Psoas muscle (tissue), 7 donors: ENCODE measurements at regions not wholly inside any gene's neighbourhood (a gene's known extent, or its start where the extent isn't known, plus 50 kb on each side); places are given as distances from the start of the nearest gene placed in this dataset.
"Not testable (repeated sequence)": the region's sequence is repeated elsewhere in the genome, so short reads cannot be mapped to it uniquely, and the experiment has no call there.

Source experiments
- ATAC-seq, 4 donors: fragments of 200-7000 bp; cut with Tn5 transposase; one replicate each; pipeline ENCODE4 v1.9.1; 2020; ENCODE audit warnings: moderate library complexity in 3 of 4, mild to moderate bottlenecking in 2 of 4
- DNase-seq, 2 donors: peaks; one replicate each; pipeline ENCODE4 v3.0.0-alpha.2; 2020
- H3K27ac ChIP-seq: fragments of 200-600 bp; one replicate; pipeline ENCODE4 v1.8.0; 2022
- H3K27me3 ChIP-seq, 3 donors: fragments of 200-600 bp in 1 of 3; one replicate each; pipeline versions ENCODE4 v1.6.1 to v1.8.0; 2013 to 2022; ENCODE audit warnings: low read length in 2 of 3, mild to moderate bottlenecking in 2 of 3, moderate library complexity in 1 of 3; ENCODE audit not compliant: insufficient read depth in 3 of 3
- H3K36me3 ChIP-seq, 2 donors: fragments of 200-600 bp in 1 of 2; one replicate each; pipeline versions ENCODE4 v1.6.1 to v1.8.0; 2013 to 2022; ENCODE audit warnings: low read depth in 1 of 2, mild to moderate bottlenecking in 1 of 2, moderate library complexity in 1 of 2; ENCODE audit not compliant: insufficient read depth in 1 of 2
- H3K4me1 ChIP-seq: fragments of 200-600 bp; one replicate; pipeline ENCODE4 v1.8.0; 2022
- H3K4me3 ChIP-seq: fragments of 200-600 bp; one replicate; pipeline ENCODE4 v1.8.0; 2022; ENCODE audit warnings: mild to moderate bottlenecking
- H3K9me3 ChIP-seq: fragments of 200-600 bp; one replicate; pipeline ENCODE4 v1.8.0; 2022
- WGBS, 3 donors: extraction: QIAGEN DNeasy Blood & Tissue Kit; methylation state at CpG; one replicate each; pipeline versions ENCODE4 v1.1.6 to v1.1.7; 2013; 5-methylcytosine and 5-hydroxymethylcytosine counted together
- intact Hi-C, 2 donors: fragments of 100-400 bp; cut with DNase I; formaldehyde crosslinking; loops; one replicate each; pipeline versions ENCODE4 v1.11.0 to v1.14.2; 2022
- TF ChIP-seq, protein P1 (sequence below): fragments of 200-600 bp; IDR thresholded peaks from one replicate; pipeline ENCODE4 v1.8.0; 2022; ENCODE audit warnings: antibody characterized with exemption
- donor health status: healthy with polysubstance abuse.
- donor health status: DM: no; HTN: no; CAD: no; lungs with moderate emphysema.
- donor health status: Bipolar disorder and iron deficiency.
- donor health status: healthy.
- donor health status: DM: yes; HTN: yes; CAD: no.
- donor health status: DM: no; HTN: no; CAD: no.
- donor health status: DM: yes; HTN: yes; CAD: no.

DNA sequence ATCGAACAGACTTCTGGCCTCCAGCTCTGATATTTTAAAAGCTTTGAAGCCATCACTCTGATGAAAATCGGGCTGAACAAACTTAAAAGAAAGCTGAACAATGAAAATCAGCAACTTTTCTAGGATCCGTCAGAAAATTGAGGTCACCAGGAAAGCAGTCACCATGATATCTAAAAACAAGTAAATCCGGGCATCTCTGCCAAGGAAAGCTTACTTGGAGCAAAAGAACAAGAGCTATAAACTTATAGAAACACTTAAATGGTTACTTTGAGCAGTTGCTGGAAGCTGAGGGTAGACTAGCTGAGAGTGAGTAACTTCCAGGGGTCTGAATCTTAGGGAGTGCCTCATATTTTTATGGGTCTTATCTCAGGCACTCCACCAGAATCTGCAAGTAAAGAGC is 1043.0 kb upstream of the CDH18 start:
- ATAC-seq: no peak
- Histone ChIP-seq H3K36me3 (no peaks in the 10 kb centered on the region), H3K9me3 (no peaks in the 10 kb centered on the region), H3K4me3 (no peak overlapping the region), H3K4me1 (no peaks in the 10 kb centered on the region), H3K27ac (no peak overlapping the region), H3K27me3 (no peaks in the 10 kb centered on the region)
- intact Hi-C loops: no loop called here
- DNase-seq: no peak
- WGBS, 3 donors: 68 to 76% (median 69%) methylated on average over 4 of the region's 4 CpGs
- TF ChIP-seq, protein P1, sequence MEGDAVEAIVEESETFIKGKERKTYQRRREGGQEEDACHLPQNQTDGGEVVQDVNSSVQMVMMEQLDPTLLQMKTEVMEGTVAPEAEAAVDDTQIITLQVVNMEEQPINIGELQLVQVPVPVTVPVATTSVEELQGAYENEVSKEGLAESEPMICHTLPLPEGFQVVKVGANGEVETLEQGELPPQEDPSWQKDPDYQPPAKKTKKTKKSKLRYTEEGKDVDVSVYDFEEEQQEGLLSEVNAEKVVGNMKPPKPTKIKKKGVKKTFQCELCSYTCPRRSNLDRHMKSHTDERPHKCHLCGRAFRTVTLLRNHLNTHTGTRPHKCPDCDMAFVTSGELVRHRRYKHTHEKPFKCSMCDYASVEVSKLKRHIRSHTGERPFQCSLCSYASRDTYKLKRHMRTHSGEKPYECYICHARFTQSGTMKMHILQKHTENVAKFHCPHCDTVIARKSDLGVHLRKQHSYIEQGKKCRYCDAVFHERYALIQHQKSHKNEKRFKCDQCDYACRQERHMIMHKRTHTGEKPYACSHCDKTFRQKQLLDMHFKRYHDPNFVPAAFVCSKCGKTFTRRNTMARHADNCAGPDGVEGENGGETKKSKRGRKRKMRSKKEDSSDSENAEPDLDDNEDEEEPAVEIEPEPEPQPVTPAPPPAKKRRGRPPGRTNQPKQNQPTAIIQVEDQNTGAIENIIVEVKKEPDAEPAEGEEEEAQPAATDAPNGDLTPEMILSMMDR: no peak

DNA sequence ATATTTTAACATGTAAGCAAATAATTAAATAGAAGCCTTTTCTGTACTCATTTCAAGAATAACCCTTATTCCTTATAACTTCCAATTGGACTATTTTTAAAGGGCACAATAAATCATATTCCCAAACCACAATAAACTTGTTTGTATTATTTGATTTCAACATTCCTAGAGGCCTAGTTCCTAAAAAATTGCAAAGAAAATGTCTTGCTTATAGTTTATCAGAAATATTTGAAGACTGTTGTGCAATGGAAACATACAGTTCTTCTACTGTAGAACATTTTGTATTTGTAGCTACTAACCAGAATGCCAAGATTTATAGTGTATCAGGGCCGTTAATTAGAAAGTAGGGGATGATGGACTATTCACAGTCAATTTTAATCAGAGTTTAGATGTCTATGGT is 1037.0 kb upstream of the CDH18 start:
- Histone ChIP-seq H3K27ac (no peak overlapping the region), H3K36me3 (no peaks in the 10 kb centered on the region), H3K9me3 (no peaks in the 10 kb centered on the region), H3K4me3 (no peak overlapping the region), H3K4me1 (no peaks in the 10 kb centered on the region), H3K27me3 (no peaks in the 10 kb centered on the region)
- intact Hi-C loops: no loop called here
- DNase-seq (no peak), ATAC-seq (no peak)
- 67 to 77% (median 73%) methylated on average over 1 of the region's 1 CpG for WGBS, 3 donors
- TF ChIP-seq, protein P1: no peak

GRCh38 chr5:21013237-21013636 is 1025.2 kb upstream of the CDH18 start:
- Histone ChIP-seq H3K36me3 (no peaks in the 10 kb centered on the region), H3K4me1 (no peaks in the 10 kb centered on the region), H3K4me3 (no peak overlapping the region), H3K9me3 (no peaks in the 10 kb centered on the region), H3K27me3 (no peaks in the 10 kb centered on the region), H3K27ac (no peak overlapping the region)
- 46 to 48% (median 48%) methylated on average over 2 of the region's 2 CpGs for WGBS, 3 donors
- TF ChIP-seq, protein P1: no peak
- ATAC-seq (no peak), DNase-seq (no peak)
- intact Hi-C loops: no loop called here

GRCh38 chr5:21007781-21008180 is 1019.8 kb upstream of the CDH18 start:
- H3K4me1 ChIP-seq: no peaks in the 10 kb centered on the region
- H3K27ac ChIP-seq: no peak overlapping the region
- no peak overlapping the region for H3K4me3 ChIP-seq
- no peak for ATAC-seq
- DNase-seq: no peak
- no peaks in the 10 kb centered on the region for H3K27me3 ChIP-seq
- 79 to 86% (median 85%) methylated on average over 2 of the region's 2 CpGs for WGBS, 3 donors
- TF ChIP-seq, protein P1: no peak
- intact Hi-C loops: no loop called here
- H3K36me3 ChIP-seq: no peaks in the 10 kb centered on the region
- H3K9me3 ChIP-seq: no peaks in the 10 kb centered on the region

- H3K27ac ChIP-seq, DNase-seq, H3K9me3 ChIP-seq, intact Hi-C loops, H3K36me3 ChIP-seq, H3K4me1 ChIP-seq, H3K4me3 ChIP-seq, ATAC-seq, H3K27me3 ChIP-seq: not testable (repeated sequence)
- WGBS, 3 donors: 47 to 75% (median 67%) methylated on average over 2 of the region's 2 CpGs
Measured at GRCh38 chr5:20988933-20989332, 1000.9 kb upstream of the CDH18 start.
